Kidney (tissue), 13 donors: ENCODE measurements at regions not wholly inside any gene's neighbourhood (a gene's known extent, or its start where the extent isn't known, plus 50 kb on each side); places are given as distances from the start of the nearest gene placed in this dataset.
"Not testable (repeated sequence)": the region's sequence is repeated elsewhere in the genome, so short reads cannot be mapped to it uniquely, and the experiment has no call there.

ENCODE experiments used
- DNase-seq, 5 donors: peaks; one replicate each; pipeline ENCODE4 v3.0.0-alpha.2; 2013 to 2020
- FAIRE-seq: peaks from 2 replicates; lab custom pipeline; 2012; peaks lifted over from hg19 to GRCh38; lab: Jason Lieb, UNC
- H3K27ac ChIP-seq, 2 donors: one replicate each; pipeline ENCODE4 v1.7.0; 2013; ENCODE audit warnings: low read depth in 2 of 2, low read length in 2 of 2, inconsistent platforms in 1 of 2
- H3K27me3 ChIP-seq: one replicate; pipeline ENCODE4 v1.7.1; 2013; ENCODE audit warnings: low read length, inconsistent platforms; ENCODE audit not compliant: control insufficient read depth, insufficient read depth
- H3K36me3 ChIP-seq, 3 donors: one replicate each; pipeline versions ENCODE4 v1.7.0 to v1.7.1; 2013; ENCODE audit warnings: low read length in 3 of 3, control low read depth in 1 of 3, inconsistent platforms in 1 of 3; ENCODE audit not compliant: insufficient read depth in 3 of 3, control insufficient read depth in 2 of 3
- H3K4me1 ChIP-seq, 3 donors: one replicate each; pipeline versions ENCODE4 v1.7.0 to v1.7.1; 2013; ENCODE audit warnings: low read length in 3 of 3, inconsistent platforms in 1 of 3, low read depth in 1 of 3; ENCODE audit not compliant: control insufficient read depth in 2 of 3, insufficient read depth in 2 of 3
- H3K4me3 ChIP-seq, 3 donors: one replicate each; pipeline versions ENCODE4 v1.7.0 to v1.8.1; 2013; ENCODE audit warnings: low read length in 3 of 3, control low read depth in 1 of 3, inconsistent platforms in 1 of 3
- H3K9ac ChIP-seq, 3 donors: one replicate each; pipeline versions ENCODE4 v1.7.0 to v1.7.1; 2013; ENCODE audit warnings: low read length in 3 of 3, control low read depth in 1 of 3, inconsistent platforms in 1 of 3
- H3K9me3 ChIP-seq, 3 donors: one replicate each; pipeline versions ENCODE4 v1.7.0 to v1.7.1; 2013; ENCODE audit warnings: low read length in 3 of 3, control low read depth in 1 of 3, inconsistent platforms in 1 of 3; ENCODE audit not compliant: control insufficient read depth in 2 of 3, insufficient read depth in 1 of 3
- CTCF ChIP-seq: IDR thresholded peaks from 3 replicates; pipeline ENCODE4 v1.5.1; 2012; ENCODE audit warnings: mild to moderate bottlenecking, moderate library complexity, borderline replicate concordance; ENCODE audit not compliant: insufficient read depth; ENCODE audit errors: extremely low read depth
- intact Hi-C: fragments of 100-400 bp; cut with DNase I; formaldehyde crosslinking; loops from one replicate; pipeline ENCODE4 v1.11.1; 2022
- donor health status: control.
- donor health status: control.
- donor health status: control.
- donor health status: control.
- donor health status: control.
- donor health status: DM: yes; HTN: yes; CAD: no.
- donor health status: Normal renal cell carcinoma (clear cell type).

DNA sequence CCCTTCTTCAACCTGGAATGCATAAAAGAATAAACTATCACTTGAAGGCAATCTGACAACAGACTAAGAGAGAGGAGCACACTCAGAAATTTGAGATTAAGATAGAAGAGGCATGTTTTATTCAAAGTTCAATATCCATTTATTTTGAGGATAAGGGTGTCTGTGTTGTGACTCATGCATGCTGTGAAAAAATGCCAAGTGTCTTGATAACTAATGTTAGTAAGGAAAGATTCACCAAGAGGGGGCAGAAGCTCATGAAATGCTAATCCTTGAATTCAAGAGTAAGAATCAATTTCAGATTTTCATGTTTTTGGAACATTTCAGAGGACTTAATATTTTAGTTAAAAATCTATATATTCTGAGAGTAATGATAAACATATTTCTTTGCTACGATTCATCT lies 94.0 kb downstream of the IFI44 start:
- Histone ChIP-seq H3K4me3 (no peak overlapping the region), H3K36me3 (no peaks in the 10 kb centered on the region), H3K9me3 (no peaks in the 10 kb centered on the region), H3K4me1 (no peaks in the 10 kb centered on the region), H3K27me3 (no peaks in the 10 kb centered on the region), H3K27ac (no peak overlapping the region), H3K9ac (no peak overlapping the region)
- TF ChIP-seq CTCF: no peak
- DNase-seq (no peak), FAIRE-seq (no peak)
- intact Hi-C loops: no loop called here

DNA sequence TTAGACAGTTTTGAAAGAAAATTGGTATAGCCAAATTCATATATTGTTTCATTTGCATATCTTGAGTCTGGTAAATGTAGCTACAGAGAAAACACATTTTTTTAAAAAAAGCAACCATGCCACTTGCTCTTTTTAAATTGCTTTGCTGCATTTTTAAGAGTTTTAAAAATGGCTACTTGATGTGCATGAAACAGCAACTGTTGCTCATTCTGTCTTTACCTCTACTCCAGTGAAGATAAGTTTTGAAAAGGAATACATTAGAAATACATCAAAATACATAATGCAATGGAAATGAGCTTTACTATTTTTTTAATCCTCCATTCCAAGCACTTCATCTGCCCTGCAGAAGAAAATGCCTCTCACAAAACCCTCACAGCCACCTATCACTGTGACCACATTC lies 95.5 kb downstream of the IFI44 start:
- Histone ChIP-seq H3K4me3 (no peak overlapping the region), H3K36me3 (no peaks in the 10 kb centered on the region), H3K9ac (no peak overlapping the region), H3K27ac (no peak overlapping the region), H3K4me1 (no peaks in the 10 kb centered on the region), H3K9me3 (no peaks in the 10 kb centered on the region), H3K27me3 (no peaks in the 10 kb centered on the region)
- intact Hi-C loops: no loop called here
- DNase-seq: no peak
- no peak for FAIRE-seq
- no peak for TF ChIP-seq CTCF

DNA sequence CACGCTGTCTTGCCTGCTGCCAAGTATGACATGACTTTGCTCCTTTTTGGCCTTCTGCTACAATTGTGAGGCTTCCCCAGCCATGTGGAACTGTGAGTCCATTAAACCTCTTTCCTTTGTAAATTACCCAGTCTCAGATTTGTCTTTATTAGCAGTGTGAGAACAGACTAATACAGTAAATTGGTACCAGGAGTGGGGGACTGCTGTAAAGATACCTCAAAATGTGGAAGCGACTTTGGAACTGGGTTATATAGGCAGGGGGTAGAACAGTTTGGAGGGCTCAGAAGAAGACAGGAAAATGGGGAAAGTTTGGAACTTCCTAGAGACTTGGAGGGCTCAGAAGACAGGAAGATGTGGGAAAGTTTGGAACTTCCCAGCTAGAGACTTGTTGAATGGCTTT lies 104.0 kb downstream of the IFI44 start:
- H3K27me3 ChIP-seq, H3K9ac ChIP-seq, intact Hi-C loops, H3K4me3 ChIP-seq, H3K4me1 ChIP-seq, H3K27ac ChIP-seq, DNase-seq, H3K36me3 ChIP-seq, H3K9me3 ChIP-seq, FAIRE-seq: not testable (repeated sequence)

DNA sequence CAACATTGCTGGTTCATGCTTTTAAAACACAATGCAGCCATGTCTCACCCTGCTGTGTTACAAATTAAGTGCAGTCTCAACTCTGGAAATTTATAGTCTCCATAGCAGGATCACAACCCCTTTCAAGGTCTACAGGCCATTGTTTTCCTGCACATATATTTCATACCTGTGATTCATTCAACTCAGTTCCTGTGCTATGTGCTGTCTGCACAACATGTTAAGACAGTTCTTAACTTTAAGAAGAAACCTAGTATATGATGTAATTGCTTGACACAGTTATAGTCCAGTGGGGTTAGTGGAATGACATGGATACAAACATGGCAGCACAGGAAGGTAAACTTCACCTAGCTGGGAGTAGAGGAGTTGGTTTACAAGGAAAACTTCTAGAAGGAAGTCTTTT lies 106.4 kb downstream of the IFI44 start:
- no peak overlapping the region for H3K27ac ChIP-seq
- no peaks in the 10 kb centered on the region for H3K36me3 ChIP-seq
- H3K4me3 ChIP-seq: no peak overlapping the region
- no peak for TF ChIP-seq CTCF
- H3K9me3 ChIP-seq: no peaks in the 10 kb centered on the region
- no peak overlapping the region for H3K9ac ChIP-seq
- H3K4me1 ChIP-seq: no peaks in the 10 kb centered on the region
- no peaks in the 10 kb centered on the region for H3K27me3 ChIP-seq
- FAIRE-seq (no peak), DNase-seq (no peak)
- intact Hi-C loops: no loop called here
